Stomach smooth muscle (tissue), 2 donors: ENCODE measurements at regions not wholly inside any gene's neighbourhood (a gene's known extent, or its start where the extent isn't known, plus 50 kb on each side); places are given as distances from the start of the nearest gene placed in this dataset.

Experiments used
- H3K27ac ChIP-seq: one replicate; pipeline ENCODE4 v1.7.0; 2013; ENCODE audit warnings: mild to moderate bottlenecking, low read length, inconsistent platforms
- H3K27me3 ChIP-seq, 2 donors: one replicate each; pipeline ENCODE4 v1.7.0; 2013; ENCODE audit warnings: low read length in 2 of 2; ENCODE audit not compliant: insufficient read depth in 2 of 2, control insufficient read depth in 1 of 2
- H3K36me3 ChIP-seq, 2 donors: one replicate each; pipeline ENCODE4 v1.7.0; 2013; ENCODE audit warnings: low read length in 2 of 2; ENCODE audit not compliant: control insufficient read depth in 2 of 2, insufficient read depth in 2 of 2
- H3K4me1 ChIP-seq: one replicate; pipeline ENCODE4 v1.7.0; 2013; ENCODE audit warnings: low read length; ENCODE audit not compliant: control insufficient read depth, insufficient read depth
- H3K4me3 ChIP-seq, 2 donors: one replicate each; pipeline ENCODE4 v1.7.0; 2013; ENCODE audit warnings: low read length in 2 of 2
- H3K9ac ChIP-seq, 2 donors: one replicate each; pipeline ENCODE4 v1.7.0; 2013; ENCODE audit warnings: low read length in 2 of 2, mild to moderate bottlenecking in 1 of 2
- H3K9me3 ChIP-seq, 2 donors: one replicate each; pipeline ENCODE4 v1.7.0; 2013; ENCODE audit warnings: low read length in 2 of 2; ENCODE audit not compliant: control insufficient read depth in 2 of 2
- donor health status: healthy.
- donor health status: Pancreatic carcinoma.

GRCh38 chr7:28348636-28349035 is 63.7 kb upstream of the CREB5 start:
- Histone ChIP-seq H3K4me3 (no peak overlapping the region), H3K36me3 (no peaks in the 10 kb centered on the region), H3K9me3 (no peaks in the 10 kb centered on the region), H3K9ac (no peak overlapping the region), H3K4me1 (peaks cover 5% of the 10 kb centered on the region), H3K27ac (no peak overlapping the region), H3K27me3 (no peaks in the 10 kb centered on the region)

- no peak overlapping the region for H3K27ac ChIP-seq
- H3K27me3 ChIP-seq, result no peaks in the 10 kb centered on the region
- H3K9me3 ChIP-seq, result no peaks in the 10 kb centered on the region
- H3K36me3 ChIP-seq, result no peaks in the 10 kb centered on the region
- H3K4me3 ChIP-seq, result no peak overlapping the region
- no peak overlapping the region for H3K9ac ChIP-seq
- peaks cover 5% of the 10 kb centered on the region for H3K4me1 ChIP-seq
These were observed 62.7 kb upstream of the CREB5 start for GRCh38 chr7:28349637-28350036.

- no peaks in the 10 kb centered on the region for H3K27me3 ChIP-seq
- H3K36me3 ChIP-seq, result no peaks in the 10 kb centered on the region
- peaks cover 5% of the 10 kb centered on the region for H3K4me1 ChIP-seq
- no peak overlapping the region for H3K27ac ChIP-seq
- H3K9ac ChIP-seq, result no peak overlapping the region
- no peaks in the 10 kb centered on the region for H3K9me3 ChIP-seq
- no peak overlapping the region for H3K4me3 ChIP-seq
These were observed 61.7 kb upstream of the CREB5 start for GRCh38 chr7:28350662-28351061.

- Histone ChIP-seq H3K27ac (no peak overlapping the region), H3K27me3 (no peaks in the 10 kb centered on the region), H3K4me3 (no peak overlapping the region), H3K36me3 (no peaks in the 10 kb centered on the region), H3K4me1 (peaks cover 5% of the 10 kb centered on the region), H3K9ac (no peak overlapping the region), H3K9me3 (no peaks in the 10 kb centered on the region)
These were observed 60.9 kb upstream of the CREB5 start for GRCh38 chr7:28351450-28351849.

GRCh38 chr7:28354601-28355402 is 57.5 kb upstream of the CREB5 start:
- no peaks in the 10 kb centered on the region for H3K9me3 ChIP-seq
- H3K4me1 ChIP-seq, result no peaks in the 10 kb centered on the region
- H3K9ac ChIP-seq, result no peak overlapping the region
- H3K36me3 ChIP-seq, result no peaks in the 10 kb centered on the region
- no peaks in the 10 kb centered on the region for H3K27me3 ChIP-seq
- no peak overlapping the region for H3K27ac ChIP-seq
- no peak overlapping the region for H3K4me3 ChIP-seq

GRCh38 chr7:28355635-28356319 is 56.5 kb upstream of the CREB5 start:
- no peak overlapping the region for H3K4me3 ChIP-seq
- H3K9me3 ChIP-seq, result no peaks in the 10 kb centered on the region
- H3K27ac ChIP-seq, result no peak overlapping the region
- H3K4me1 ChIP-seq, result no peaks in the 10 kb centered on the region
- H3K9ac ChIP-seq, result no peak overlapping the region
- no peaks in the 10 kb centered on the region for H3K36me3 ChIP-seq
- no peaks in the 10 kb centered on the region for H3K27me3 ChIP-seq

- H3K4me3 ChIP-seq, result no peak overlapping the region
- no peak overlapping the region for H3K9ac ChIP-seq
- H3K4me1 ChIP-seq, result no peaks in the 10 kb centered on the region
- H3K9me3 ChIP-seq, result no peaks in the 10 kb centered on the region
- H3K36me3 ChIP-seq, result no peaks in the 10 kb centered on the region
- no peaks in the 10 kb centered on the region for H3K27me3 ChIP-seq
- H3K27ac ChIP-seq, result no peak overlapping the region
These were observed 55.7 kb upstream of the CREB5 start for GRCh38 chr7:28356619-28357018.

- H3K9me3 ChIP-seq, result no peaks in the 10 kb centered on the region
- no peaks in the 10 kb centered on the region for H3K36me3 ChIP-seq
- H3K27ac ChIP-seq, result no peak overlapping the region
- H3K27me3 ChIP-seq, result no peaks in the 10 kb centered on the region
- H3K9ac ChIP-seq, result no peak overlapping the region
- H3K4me1 ChIP-seq, result no peaks in the 10 kb centered on the region
- H3K4me3 ChIP-seq, result no peak overlapping the region
These were observed 53.9 kb upstream of the CREB5 start for GRCh38 chr7:28358423-28358868.

GRCh38 chr7:28360739-28361138 is 51.6 kb upstream of the CREB5 start:
- Histone ChIP-seq H3K9ac (no peak overlapping the region), H3K27ac (no peak overlapping the region), H3K27me3 (no peaks in the 10 kb centered on the region), H3K4me1 (no peaks in the 10 kb centered on the region), H3K4me3 (no peak overlapping the region), H3K9me3 (peaks cover 0 to 5% of the 10 kb centered on the region in 2 donors), H3K36me3 (no peaks in the 10 kb centered on the region)

- no peak overlapping the region for H3K9ac ChIP-seq
- no peaks in the 10 kb centered on the region for H3K27me3 ChIP-seq
- H3K27ac ChIP-seq, result no peak overlapping the region
These were observed 50.8 kb upstream of the CREB5 start for GRCh38 chr7:28361551-28361950.

GRCh38 chr7:28362182-28362581 is 50.1 kb upstream of the CREB5 start:
- Histone ChIP-seq H3K9me3 (peaks cover 0 to 5% of the 10 kb centered on the region in 2 donors), H3K27ac (no peak overlapping the region), H3K36me3 (no peaks in the 10 kb centered on the region), H3K4me3 (no peak overlapping the region), H3K9ac (no peak overlapping the region), H3K4me1 (no peaks in the 10 kb centered on the region), H3K27me3 (no peaks in the 10 kb centered on the region)

More at GRCh38 chr7:28361551-28361950, 50.8 kb upstream of the CREB5 start:
- Histone ChIP-seq H3K4me1 (no peaks in the 10 kb centered on the region), H3K9me3 (peaks cover 0 to 5% of the 10 kb centered on the region in 2 donors), H3K36me3 (no peaks in the 10 kb centered on the region), H3K4me3 (no peak overlapping the region)
